Neural cell (in vitro differentiated cells): ENCODE measurements at regions not wholly inside any gene's neighbourhood (a gene's known extent, or its start where the extent isn't known, plus 50 kb on each side); places are given as distances from the start of the nearest gene placed in this dataset.

Source experiments
- CTCF ChIP-seq: fragments of 450-650 bp; IDR thresholded peaks from 2 replicates; pipeline ENCODE4 v1.5.1; 2014; ENCODE audit warnings: antibody characterized with exemption, mild to moderate bottlenecking, moderate library complexity; ENCODE audit not compliant: poor library complexity, severe bottlenecking
- EP300 ChIP-seq: fragments of 450-650 bp; conservative IDR thresholded peaks from 2 replicates; pipeline ENCODE4 v1.6.1; 2014; ENCODE audit warnings: antibody characterized with exemption, mild to moderate bottlenecking, moderate library complexity; ENCODE audit not compliant: poor library complexity, severe bottlenecking
- EZH2 ChIP-seq: fragments of 200-600, 300-800 bp; shearing (Covaris generic), sonication (generic); IDR thresholded peaks from 2 replicates; pipeline ENCODE4 v1.6.1; 2014; ENCODE audit warnings: antibody characterized with exemption, low read length, borderline replicate concordance, mild to moderate bottlenecking; ENCODE audit not compliant: insufficient read depth, poor library complexity, severe bottlenecking
- MXI1 ChIP-seq: fragments of 450-650 bp; conservative IDR thresholded peaks from 2 replicates; pipeline ENCODE4 v1.6.1; 2014; ENCODE audit warnings: antibody characterized with exemption, mild to moderate bottlenecking; ENCODE audit not compliant: poor library complexity, severe bottlenecking
- POLR2AphosphoS5 ChIP-seq: IDR thresholded peaks from 2 replicates; pipeline ENCODE4 v1.6.1; 2012
- RAD21 ChIP-seq: fragments of 450-650 bp; conservative IDR thresholded peaks from 2 replicates; pipeline ENCODE4 v1.6.1; 2014; ENCODE audit warnings: antibody characterized with exemption, mild to moderate bottlenecking, moderate library complexity
- SMC3 ChIP-seq: fragments of 450-650 bp; conservative IDR thresholded peaks from 2 replicates; pipeline ENCODE4 v1.6.1; 2014; ENCODE audit warnings: antibody characterized with exemption, mild to moderate bottlenecking, moderate library complexity; ENCODE audit not compliant: poor library complexity
- TAF1 ChIP-seq: IDR thresholded peaks from 2 replicates; pipeline ENCODE4 v1.6.1; 2012; ENCODE audit warnings: low read depth
- TF ChIP-seq, protein P1 (sequence below): IDR thresholded peaks from 2 replicates; pipeline ENCODE4 v1.6.1; 2012; ENCODE audit warnings: borderline replicate concordance

- no peak for TF ChIP-seq CTCF
- no peak for TF ChIP-seq EP300
- TF ChIP-seq RAD21, result no peak
- TF ChIP-seq EZH2, result no peak
- TF ChIP-seq POLR2AphosphoS5, result no peak
- TF ChIP-seq, protein P1, sequence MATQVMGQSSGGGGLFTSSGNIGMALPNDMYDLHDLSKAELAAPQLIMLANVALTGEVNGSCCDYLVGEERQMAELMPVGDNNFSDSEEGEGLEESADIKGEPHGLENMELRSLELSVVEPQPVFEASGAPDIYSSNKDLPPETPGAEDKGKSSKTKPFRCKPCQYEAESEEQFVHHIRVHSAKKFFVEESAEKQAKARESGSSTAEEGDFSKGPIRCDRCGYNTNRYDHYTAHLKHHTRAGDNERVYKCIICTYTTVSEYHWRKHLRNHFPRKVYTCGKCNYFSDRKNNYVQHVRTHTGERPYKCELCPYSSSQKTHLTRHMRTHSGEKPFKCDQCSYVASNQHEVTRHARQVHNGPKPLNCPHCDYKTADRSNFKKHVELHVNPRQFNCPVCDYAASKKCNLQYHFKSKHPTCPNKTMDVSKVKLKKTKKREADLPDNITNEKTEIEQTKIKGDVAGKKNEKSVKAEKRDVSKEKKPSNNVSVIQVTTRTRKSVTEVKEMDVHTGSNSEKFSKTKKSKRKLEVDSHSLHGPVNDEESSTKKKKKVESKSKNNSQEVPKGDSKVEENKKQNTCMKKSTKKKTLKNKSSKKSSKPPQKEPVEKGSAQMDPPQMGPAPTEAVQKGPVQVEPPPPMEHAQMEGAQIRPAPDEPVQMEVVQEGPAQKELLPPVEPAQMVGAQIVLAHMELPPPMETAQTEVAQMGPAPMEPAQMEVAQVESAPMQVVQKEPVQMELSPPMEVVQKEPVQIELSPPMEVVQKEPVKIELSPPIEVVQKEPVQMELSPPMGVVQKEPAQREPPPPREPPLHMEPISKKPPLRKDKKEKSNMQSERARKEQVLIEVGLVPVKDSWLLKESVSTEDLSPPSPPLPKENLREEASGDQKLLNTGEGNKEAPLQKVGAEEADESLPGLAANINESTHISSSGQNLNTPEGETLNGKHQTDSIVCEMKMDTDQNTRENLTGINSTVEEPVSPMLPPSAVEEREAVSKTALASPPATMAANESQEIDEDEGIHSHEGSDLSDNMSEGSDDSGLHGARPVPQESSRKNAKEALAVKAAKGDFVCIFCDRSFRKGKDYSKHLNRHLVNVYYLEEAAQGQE, result no peak
- no peak for TF ChIP-seq MXI1
- TF ChIP-seq TAF1, result no peak
- TF ChIP-seq SMC3, result no peak
These were observed 415.3 kb upstream of the FAM174A start for GRCh38 chr5:100119903-100120302.
